Astrocyte (in vitro differentiated cells and primary cell): ENCODE measurements at regions not wholly inside any gene's neighbourhood (a gene's known extent, or its start where the extent isn't known, plus 50 kb on each side); places are given as distances from the start of the nearest gene placed in this dataset.

Experiments
- EZH2 ChIP-seq: IDR thresholded peaks from 2 replicates; pipeline ENCODE4 v1.6.1; 2012; ENCODE audit warnings: mild to moderate bottlenecking, low read length, inconsistent platforms; ENCODE audit not compliant: insufficient read depth
- TF ChIP-seq, protein P1 (sequence below): IDR thresholded peaks from 2 replicates; pipeline ENCODE4 v1.5.1; 2011; ENCODE audit warnings: low read depth, mild to moderate bottlenecking, inconsistent platforms, low read length, moderate library complexity; ENCODE audit not compliant: insufficient read depth

DNA sequence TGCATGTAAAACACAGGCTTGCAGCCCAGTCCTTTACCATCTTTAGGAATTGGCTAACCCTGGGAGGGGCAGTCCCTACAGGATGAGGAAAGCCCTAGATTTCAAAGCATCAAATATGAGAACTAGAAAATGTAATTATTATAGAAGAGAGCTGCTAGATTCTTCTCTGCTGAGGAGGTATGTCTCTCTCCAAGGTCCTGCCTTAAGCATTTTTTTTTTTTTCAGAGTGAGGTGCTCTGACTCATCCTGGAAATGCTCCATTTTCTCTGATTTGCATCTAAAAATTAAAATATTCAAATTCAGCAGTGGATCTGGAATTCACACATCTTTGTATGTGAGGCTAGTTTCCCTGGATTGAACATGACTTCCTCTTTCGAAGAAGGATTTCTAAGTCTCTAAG lies 149.8 kb downstream of the ZNF648 start:
- TF ChIP-seq, protein P1, sequence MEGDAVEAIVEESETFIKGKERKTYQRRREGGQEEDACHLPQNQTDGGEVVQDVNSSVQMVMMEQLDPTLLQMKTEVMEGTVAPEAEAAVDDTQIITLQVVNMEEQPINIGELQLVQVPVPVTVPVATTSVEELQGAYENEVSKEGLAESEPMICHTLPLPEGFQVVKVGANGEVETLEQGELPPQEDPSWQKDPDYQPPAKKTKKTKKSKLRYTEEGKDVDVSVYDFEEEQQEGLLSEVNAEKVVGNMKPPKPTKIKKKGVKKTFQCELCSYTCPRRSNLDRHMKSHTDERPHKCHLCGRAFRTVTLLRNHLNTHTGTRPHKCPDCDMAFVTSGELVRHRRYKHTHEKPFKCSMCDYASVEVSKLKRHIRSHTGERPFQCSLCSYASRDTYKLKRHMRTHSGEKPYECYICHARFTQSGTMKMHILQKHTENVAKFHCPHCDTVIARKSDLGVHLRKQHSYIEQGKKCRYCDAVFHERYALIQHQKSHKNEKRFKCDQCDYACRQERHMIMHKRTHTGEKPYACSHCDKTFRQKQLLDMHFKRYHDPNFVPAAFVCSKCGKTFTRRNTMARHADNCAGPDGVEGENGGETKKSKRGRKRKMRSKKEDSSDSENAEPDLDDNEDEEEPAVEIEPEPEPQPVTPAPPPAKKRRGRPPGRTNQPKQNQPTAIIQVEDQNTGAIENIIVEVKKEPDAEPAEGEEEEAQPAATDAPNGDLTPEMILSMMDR: no peak
- no peak for TF ChIP-seq EZH2
